PC-3 (cell line): ENCODE measurements at regions not wholly inside any gene's neighbourhood (a gene's known extent, or its start where the extent isn't known, plus 50 kb on each side); places are given as distances from the start of the nearest gene placed in this dataset.
A peak's percentile ranks its signal among the peaks of the same experiment; 100 is the strongest.

ENCODE experiments used
- ATAC-seq: fragments of 200-7000 bp; cut with Tn5 transposase; 2 replicates; pipeline ENCODE4 v1.9.1; 2020; ENCODE audit warnings: mild to moderate bottlenecking, moderate library complexity
- BruUV-seq: library from RNA; stranded (reverse); fragments of 400-500 nt; replicated peaks from 2 replicates; lab custom pipeline; 2021; lab: Mats Ljungman, UMichigan
- CTCF ChIA-PET: fragments of 300-600 bp; sonication (Branson Sonifier 250); formaldehyde crosslinking; loops from one replicate; lab custom pipeline; 2022; ENCODE audit warnings: antibody characterized with exemption; lab: Charles Lee
- POLR2A ChIA-PET: fragments of 300-600 bp; sonication (Branson Sonifier 250); formaldehyde crosslinking; loops from one replicate; lab custom pipeline; 2022; ENCODE audit warnings: antibody characterized with exemption; ENCODE audit not compliant: unreplicated experiment; lab: Charles Lee
- DNase-seq: peaks from one replicate; pipeline ENCODE4 v3.0.0-alpha.2; 2015
- H2AFZ ChIP-seq: fragments of 300-600 bp; sonication (generic); 2 replicates; pipeline ENCODE4 v1.6.0; 2016; ENCODE audit warnings: antibody characterized with exemption, low read length
- H3F3A ChIP-seq: fragments of 300-600 bp; sonication (generic); one replicate; pipeline ENCODE4 v1.6.0; 2017; ENCODE audit warnings: antibody characterized with exemption, low read length, control low read depth, mild to moderate bottlenecking; ENCODE audit not compliant: unreplicated experiment
- H3K27ac ChIP-seq: fragments of 300-600 bp; sonication (generic); 2 replicates; pipeline ENCODE4 v1.5.1; 2016; ENCODE audit warnings: mild to moderate bottlenecking, low read length
- H3K27me3 ChIP-seq: fragments of 300-600 bp; sonication (generic); 2 replicates; pipeline ENCODE4 v1.6.1; 2016; ENCODE audit warnings: low read length, mixed read lengths
- H3K36me3 ChIP-seq: fragments of 300-600 bp; sonication (generic); 2 replicates; pipeline ENCODE4 v1.6.1; 2016; ENCODE audit warnings: low read depth, mixed run types, low read length, mixed read lengths
- H3K4me1 ChIP-seq: fragments of 300-600 bp; sonication (generic); 2 replicates; pipeline ENCODE4 v1.5.1; 2016; ENCODE audit warnings: low read length; ENCODE audit not compliant: insufficient read depth
- H3K4me2 ChIP-seq: fragments of 300-600 bp; sonication (generic); 2 replicates; pipeline ENCODE4 v1.6.0; 2016; ENCODE audit warnings: low read length
- H3K4me3 ChIP-seq: fragments of 300-600 bp; sonication (generic); 2 replicates; pipeline ENCODE4 v1.5.1; 2016; ENCODE audit warnings: mild to moderate bottlenecking, low read length, mixed read lengths
- H3K79me2 ChIP-seq: fragments of 300-600 bp; sonication (generic); 2 replicates; pipeline ENCODE4 v1.6.1; 2017; ENCODE audit warnings: low read length, mixed read lengths
- H3K9ac ChIP-seq: fragments of 300-600 bp; sonication (generic); 2 replicates; pipeline ENCODE4 v1.6.0; 2016; ENCODE audit warnings: mild to moderate bottlenecking, low read length
- H3K9me2 ChIP-seq: fragments of 300-600 bp; sonication (generic); replicated peaks from 2 replicates; pipeline ENCODE4 v1.6.1; 2016; ENCODE audit warnings: mixed run types, low read length, mixed read lengths
- H3K9me3 ChIP-seq: fragments of 300-600 bp; sonication (generic); 2 replicates; pipeline ENCODE4 v1.6.1; 2016; ENCODE audit warnings: low read length, mixed read lengths
- H4K20me1 ChIP-seq: fragments of 300-600 bp; sonication (generic); 2 replicates; pipeline ENCODE4 v1.6.1; 2016; ENCODE audit warnings: low read length, mixed read lengths
- EZH2 ChIP-seq: fragments of 300-600 bp; sonication (generic); IDR thresholded peaks from one replicate; pipeline ENCODE4 v1.6.1; 2017; ENCODE audit warnings: antibody characterized with exemption, mild to moderate bottlenecking, low read length; ENCODE audit not compliant: unreplicated experiment
- EZH2phosphoT487 ChIP-seq: fragments of 300-600 bp; sonication (generic); IDR thresholded peaks from 2 replicates; pipeline ENCODE4 v1.6.1; 2018; ENCODE audit warnings: mild to moderate bottlenecking, antibody characterized with exemption, low read length, borderline replicate concordance
- intact Hi-C: fragments of 100-400 bp; cut with micrococcal nuclease; formaldehyde crosslinking; loops from 2 replicates; pipeline ENCODE4 v1.9.0; 2023
- TF ChIP-seq, protein P1 (sequence below): fragments of 300-600 bp; sonication (generic); conservative IDR thresholded peaks from 2 replicates; pipeline ENCODE4 v1.5.1; 2017; ENCODE audit warnings: antibody characterized with exemption, low read depth, mild to moderate bottlenecking, low read length

DNA sequence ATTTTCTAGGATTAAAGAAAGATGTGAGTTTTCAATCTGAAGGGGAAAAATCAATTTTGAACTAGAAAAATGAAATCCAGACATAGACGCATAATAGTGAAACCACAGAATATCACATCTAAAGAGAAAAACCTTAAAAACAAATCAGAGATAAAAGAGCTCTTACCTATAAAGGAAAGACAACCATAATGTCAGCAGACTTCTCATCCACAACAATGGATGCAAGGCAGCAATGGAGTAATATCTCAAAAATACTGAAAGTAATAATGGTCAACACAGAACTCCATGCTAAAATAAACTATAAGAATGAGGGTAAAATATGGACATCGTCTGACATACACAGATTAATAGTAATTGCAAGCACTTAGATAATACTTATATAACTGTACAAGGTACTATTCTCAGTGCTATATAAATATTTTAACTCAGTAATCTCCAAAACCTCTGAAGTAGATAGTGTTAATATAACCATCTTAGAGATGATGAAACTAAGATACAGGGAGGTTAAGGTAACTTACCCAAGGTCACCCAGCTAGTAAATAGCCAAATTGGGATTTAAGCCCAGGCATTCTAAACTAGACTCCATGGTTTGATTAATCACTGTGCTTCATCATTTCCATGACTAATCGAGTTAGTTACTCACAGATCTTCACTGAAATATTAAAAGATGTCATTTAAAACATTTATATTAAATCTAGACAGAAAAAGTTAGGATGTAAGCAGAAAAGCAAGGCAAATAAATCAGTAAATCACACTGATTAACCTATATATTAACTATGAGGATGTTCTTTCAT, 89.4 kb upstream of the SPTBN1 start:
- no peaks in the 10 kb centered on the region for H3K9me2 ChIP-seq
- ChIA-PET CTCF (no interaction called here), POLR2A (no interaction called here)
- H3K4me1 ChIP-seq = no peaks in the 10 kb centered on the region
- ATAC-seq = peak; percentile 38; the same call in 1 of the 2 replicates
- H4K20me1 ChIP-seq = no peaks in the 10 kb centered on the region
- no peak overlapping the region for H3K4me3 ChIP-seq
- no peaks in the 10 kb centered on the region for H3F3A ChIP-seq
- H2AFZ ChIP-seq = no peak overlapping the region
- no peaks in the 10 kb centered on the region for H3K9me3 ChIP-seq
- H3K4me2 ChIP-seq = no peak overlapping the region
- H3K27ac ChIP-seq = no peak overlapping the region
- intact Hi-C loops = no loop called here
- DNase-seq = peak; percentile 33
- no peaks in the 10 kb centered on the region for H3K36me3 ChIP-seq
- TF ChIP-seq EZH2 (no peak), EZH2phosphoT487 (no peak)
- TF ChIP-seq, protein P1, sequence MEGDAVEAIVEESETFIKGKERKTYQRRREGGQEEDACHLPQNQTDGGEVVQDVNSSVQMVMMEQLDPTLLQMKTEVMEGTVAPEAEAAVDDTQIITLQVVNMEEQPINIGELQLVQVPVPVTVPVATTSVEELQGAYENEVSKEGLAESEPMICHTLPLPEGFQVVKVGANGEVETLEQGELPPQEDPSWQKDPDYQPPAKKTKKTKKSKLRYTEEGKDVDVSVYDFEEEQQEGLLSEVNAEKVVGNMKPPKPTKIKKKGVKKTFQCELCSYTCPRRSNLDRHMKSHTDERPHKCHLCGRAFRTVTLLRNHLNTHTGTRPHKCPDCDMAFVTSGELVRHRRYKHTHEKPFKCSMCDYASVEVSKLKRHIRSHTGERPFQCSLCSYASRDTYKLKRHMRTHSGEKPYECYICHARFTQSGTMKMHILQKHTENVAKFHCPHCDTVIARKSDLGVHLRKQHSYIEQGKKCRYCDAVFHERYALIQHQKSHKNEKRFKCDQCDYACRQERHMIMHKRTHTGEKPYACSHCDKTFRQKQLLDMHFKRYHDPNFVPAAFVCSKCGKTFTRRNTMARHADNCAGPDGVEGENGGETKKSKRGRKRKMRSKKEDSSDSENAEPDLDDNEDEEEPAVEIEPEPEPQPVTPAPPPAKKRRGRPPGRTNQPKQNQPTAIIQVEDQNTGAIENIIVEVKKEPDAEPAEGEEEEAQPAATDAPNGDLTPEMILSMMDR = no peak
- no peaks in the 10 kb centered on the region for H3K79me2 ChIP-seq
- H3K27me3 ChIP-seq = peaks cover 9% of the 10 kb centered on the region; the same call in 1 of the 2 replicates
- no TSS peak for BruUV-seq
- no peak overlapping the region for H3K9ac ChIP-seq

DNA sequence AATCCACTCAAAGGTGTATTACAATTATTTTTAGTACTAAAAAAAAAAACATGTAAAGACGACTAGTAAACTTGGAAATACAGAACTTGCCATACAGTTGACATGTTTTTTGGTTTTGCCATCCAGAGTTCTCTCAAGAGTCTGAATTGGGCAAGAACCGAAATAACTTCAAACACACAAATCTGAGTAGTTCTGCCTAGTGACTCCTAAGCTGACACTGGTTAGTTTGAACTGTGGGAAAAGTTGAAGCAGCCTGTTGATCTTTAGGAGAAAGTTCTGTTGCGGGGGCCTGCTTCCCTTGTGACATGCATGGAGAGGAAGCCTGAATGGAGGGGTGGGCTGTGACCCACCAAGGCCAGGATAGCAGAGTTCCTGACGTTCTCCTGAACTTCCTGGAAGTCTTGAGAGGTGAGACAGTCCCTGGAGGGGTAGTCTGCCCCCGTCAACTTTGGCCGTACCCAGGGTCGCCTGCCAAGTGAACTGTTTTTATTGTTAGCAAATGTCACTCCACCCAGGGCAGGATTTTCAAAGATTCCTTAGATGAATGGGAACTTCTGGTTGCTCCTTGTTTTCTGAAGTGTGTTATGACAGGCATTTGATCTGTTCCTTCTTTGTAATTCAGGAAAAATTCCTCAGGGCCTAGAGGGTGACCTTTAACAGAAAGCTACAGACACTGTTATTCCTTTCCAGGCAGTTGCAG, 85.6 kb upstream of the SPTBN1 start:
- Histone ChIP-seq H2AFZ (no peak overlapping the region), H3K9me2 (no peaks in the 10 kb centered on the region), H4K20me1 (no peaks in the 10 kb centered on the region), H3K9ac (no peak overlapping the region), H3K27me3 (no peaks in the 10 kb centered on the region; the same call in 1 of the 2 replicates), H3K4me2 (no peak overlapping the region), H3K27ac (no peak overlapping the region), H3K9me3 (no peaks in the 10 kb centered on the region), H3F3A (no peaks in the 10 kb centered on the region), H3K4me3 (no peak overlapping the region), H3K79me2 (no peaks in the 10 kb centered on the region), H3K4me1 (no peaks in the 10 kb centered on the region), H3K36me3 (no peaks in the 10 kb centered on the region)
- no TSS peak for BruUV-seq
- TF ChIP-seq, protein P1 = no peak
- TF ChIP-seq EZH2 = no peak
- no peak for TF ChIP-seq EZH2phosphoT487
- ChIA-PET POLR2A (no interaction called here), CTCF (no interaction called here)
- DNase-seq (no peak), ATAC-seq (no peak)
- intact Hi-C loops = no loop called here
